Duodenal mucosa (tissue), 2 donors: ENCODE measurements at regions not wholly inside any gene's neighbourhood (a gene's known extent, or its start where the extent isn't known, plus 50 kb on each side); places are given as distances from the start of the nearest gene placed in this dataset.
"Not testable (repeated sequence)": the region's sequence is repeated elsewhere in the genome, so short reads cannot be mapped to it uniquely, and the experiment has no call there.

Experiments used
- H3K27ac ChIP-seq: one replicate; pipeline ENCODE4 v1.7.0; 2013; ENCODE audit warnings: low read depth, low read length
- H3K27me3 ChIP-seq, 2 donors: one replicate each; pipeline ENCODE4 v1.7.0; 2013; ENCODE audit warnings: low read length in 2 of 2, control low read depth in 1 of 2; ENCODE audit not compliant: insufficient read depth in 2 of 2, control insufficient read depth in 1 of 2
- H3K36me3 ChIP-seq, 2 donors: one replicate each; pipeline ENCODE4 v1.7.0; 2013; ENCODE audit warnings: low read length in 2 of 2, control low read depth in 1 of 2; ENCODE audit not compliant: insufficient read depth in 2 of 2, control insufficient read depth in 1 of 2
- H3K4me1 ChIP-seq, 2 donors: one replicate each; pipeline ENCODE4 v1.7.0; 2013; ENCODE audit warnings: low read length in 2 of 2, control low read depth in 1 of 2; ENCODE audit not compliant: insufficient read depth in 2 of 2, control insufficient read depth in 1 of 2
- H3K4me3 ChIP-seq, 2 donors: one replicate each; pipeline ENCODE4 v1.7.0; 2013; ENCODE audit warnings: low read length in 2 of 2, low read depth in 1 of 2
- H3K9ac ChIP-seq, 2 donors: one replicate each; pipeline ENCODE4 v1.7.0; 2013; ENCODE audit warnings: low read length in 2 of 2, low read depth in 1 of 2
- H3K9me3 ChIP-seq, 2 donors: one replicate each; pipeline ENCODE4 v1.7.0; 2013; ENCODE audit warnings: low read length in 2 of 2, control low read depth in 1 of 2; ENCODE audit not compliant: control insufficient read depth in 1 of 2

GRCh38 chr2:12617366-12617765 lies 99.4 kb upstream of the TRIB2 start:
- H3K4me1 ChIP-seq: peaks cover 0 to 6% of the 10 kb centered on the region in 2 donors

GRCh38 chr2:12617853-12618252 lies 98.9 kb upstream of the TRIB2 start:
- no peak overlapping the region for H3K9ac ChIP-seq
- peaks cover 0 to 6% of the 10 kb centered on the region in 2 donors for H3K4me1 ChIP-seq
- H3K27ac ChIP-seq: no peak overlapping the region
- H3K4me3 ChIP-seq: no peak overlapping the region
- H3K9me3 ChIP-seq: no peaks in the 10 kb centered on the region
- H3K36me3 ChIP-seq: no peaks in the 10 kb centered on the region
- no peaks in the 10 kb centered on the region for H3K27me3 ChIP-seq

More at GRCh38 chr2:12617366-12617765, 99.4 kb upstream of the TRIB2 start:
- Histone ChIP-seq H3K4me3 (no peak overlapping the region), H3K27ac (no peak overlapping the region), H3K27me3 (no peaks in the 10 kb centered on the region), H3K9ac (no peak overlapping the region), H3K36me3 (no peaks in the 10 kb centered on the region), H3K9me3 (no peaks in the 10 kb centered on the region)

GRCh38 chr2:12618576-12618975 lies 98.2 kb upstream of the TRIB2 start:
- Histone ChIP-seq H3K36me3 (no peaks in the 10 kb centered on the region), H3K9me3 (no peaks in the 10 kb centered on the region)

GRCh38 chr2:12619975-12620374 lies 96.8 kb upstream of the TRIB2 start:
- H3K4me1 ChIP-seq: no peaks in the 10 kb centered on the region
- no peaks in the 10 kb centered on the region for H3K36me3 ChIP-seq
- H3K4me3 ChIP-seq: no peak overlapping the region

More at GRCh38 chr2:12618576-12618975, 98.2 kb upstream of the TRIB2 start:
- Histone ChIP-seq H3K27ac (no peak overlapping the region), H3K9ac (no peak overlapping the region), H3K27me3 (no peaks in the 10 kb centered on the region), H3K4me1 (no peaks in the 10 kb centered on the region), H3K4me3 (no peak overlapping the region)

GRCh38 chr2:12620759-12621158 lies 96.0 kb upstream of the TRIB2 start:
- Histone ChIP-seq H3K4me1 (no peaks in the 10 kb centered on the region), H3K9ac (no peak overlapping the region), H3K27ac (no peak overlapping the region), H3K27me3 (no peaks in the 10 kb centered on the region), H3K9me3 (no peaks in the 10 kb centered on the region), H3K36me3 (no peaks in the 10 kb centered on the region), H3K4me3 (no peak overlapping the region)

More at GRCh38 chr2:12619975-12620374, 96.8 kb upstream of the TRIB2 start:
- Histone ChIP-seq H3K27ac (no peak overlapping the region), H3K9ac (no peak overlapping the region), H3K9me3 (no peaks in the 10 kb centered on the region), H3K27me3 (no peaks in the 10 kb centered on the region)

- Histone ChIP-seq H3K36me3 (no peaks in the 10 kb centered on the region), H3K9me3 (no peaks in the 10 kb centered on the region), H3K4me1 (no peaks in the 10 kb centered on the region), H3K27me3 (no peaks in the 10 kb centered on the region), H3K4me3 (no peak overlapping the region), H3K27ac (no peak overlapping the region), H3K9ac (no peak overlapping the region)
Measured at GRCh38 chr2:12623051-12623450, 93.7 kb upstream of the TRIB2 start.

- H3K9ac ChIP-seq: no peak overlapping the region
- H3K9me3 ChIP-seq: no peaks in the 10 kb centered on the region
- H3K36me3 ChIP-seq: no peaks in the 10 kb centered on the region
- no peaks in the 10 kb centered on the region for H3K4me1 ChIP-seq
- no peaks in the 10 kb centered on the region for H3K27me3 ChIP-seq
- H3K4me3 ChIP-seq: no peak overlapping the region
- no peak overlapping the region for H3K27ac ChIP-seq
Measured at GRCh38 chr2:12624384-12624783, 92.4 kb upstream of the TRIB2 start.

- Histone ChIP-seq H3K27ac (no peak overlapping the region), H3K27me3 (no peaks in the 10 kb centered on the region), H3K9ac (no peak overlapping the region), H3K36me3 (no peaks in the 10 kb centered on the region), H3K4me3 (no peak overlapping the region), H3K4me1 (no peaks in the 10 kb centered on the region), H3K9me3 (no peaks in the 10 kb centered on the region)
Measured at GRCh38 chr2:12624905-12625598, 91.7 kb upstream of the TRIB2 start.

GRCh38 chr2:12628541-12628940 lies 88.2 kb upstream of the TRIB2 start:
- H3K9me3 ChIP-seq, H3K4me1 ChIP-seq, H3K4me3 ChIP-seq, H3K27me3 ChIP-seq, H3K9ac ChIP-seq, H3K27ac ChIP-seq, H3K36me3 ChIP-seq: not testable (repeated sequence)

- no peaks in the 10 kb centered on the region for H3K36me3 ChIP-seq
- no peaks in the 10 kb centered on the region for H3K9me3 ChIP-seq
- no peaks in the 10 kb centered on the region for H3K4me1 ChIP-seq
- no peak overlapping the region for H3K27ac ChIP-seq
- H3K9ac ChIP-seq: no peak overlapping the region
- no peak overlapping the region for H3K4me3 ChIP-seq
- no peaks in the 10 kb centered on the region for H3K27me3 ChIP-seq
Measured at GRCh38 chr2:12636837-12637581, 79.7 kb upstream of the TRIB2 start.
